ENCODE measurements at regions not wholly inside any gene's neighbourhood (a gene's known extent, or its start where the extent isn't known, plus 50 kb on each side); places are given as distances from the start of the nearest gene placed in this dataset.
A peak's percentile ranks its signal among the peaks of the same experiment; 100 is the strongest.

GRCh38 chr2:121902616-121903015 lies 147.2 kb downstream of the TSN start:
- in situ Hi-C loops (cut with MboI): no loop called here
- peak overlapping the region; percentile 91 for H2AFZ ChIP-seq
- H3K27ac ChIP-seq: peak overlapping the region; percentile 70
- H3K9ac ChIP-seq: peak overlapping the region; percentile 83
- H3K4me2 ChIP-seq (ENCODE audit: unreplicated experiment): peak overlapping the region; percentile 74
- H3K4me3 ChIP-seq: peak overlapping the region; percentile 73
- H3F3A ChIP-seq (ENCODE audit: insufficient read depth): peaks cover 14% of the 10 kb centered on the region; the same call in 1 of the 2 replicates
- TF ChIP-seq EZH2phosphoT487 (IDR thresholded peaks at IDR 0.05; ENCODE audit: insufficient read depth, low read depth) (no peak), EZH2 (IDR thresholded peaks at IDR 0.05; ENCODE audit: insufficient read depth, poor library complexity, severe bottlenecking) (no peak)
- peaks cover 20% of the 10 kb centered on the region for H3K4me1 ChIP-seq (ENCODE audit: insufficient read depth)
- no peaks in the 10 kb centered on the region for H3K9me2 ChIP-seq (ENCODE audit: insufficient read depth)
- H3K36me3 ChIP-seq (ENCODE audit: low read depth): no peaks in the 10 kb centered on the region
- WGBS, 2 experiments (ENCODE audit: low coverage in 1 of 2, low lambda C conversion rate in 2 of 2, missing lambda C conversion rate in 2 of 2): 16 to 23% methylated on average over 13 of the region's 13 CpGs
- peaks cover 14% of the 10 kb centered on the region; the same call in 1 of the 2 replicates for H3K79me2 ChIP-seq (ENCODE audit: insufficient read depth)
- no peaks in the 10 kb centered on the region for H3K9me3 ChIP-seq (ENCODE audit: low read depth)
- no peak for DNase-seq
- no peaks in the 10 kb centered on the region for H3K27me3 ChIP-seq (replicated peaks; ENCODE audit: insufficient read depth)
- no peaks in the 10 kb centered on the region for H4K20me1 ChIP-seq (ENCODE audit: insufficient read depth)

- Histone ChIP-seq H3K4me2 (ENCODE audit: unreplicated experiment) (peak overlapping the region; percentile 74), H3K9me2 (ENCODE audit: insufficient read depth) (no peaks in the 10 kb centered on the region), H3K9me3 (ENCODE audit: low read depth) (no peaks in the 10 kb centered on the region), H3K4me1 (ENCODE audit: insufficient read depth) (peaks cover 17% of the 10 kb centered on the region), H2AFZ (peak overlapping the region; percentile 91), H3K4me3 (peak overlapping the region; percentile 73), H3K36me3 (ENCODE audit: low read depth) (no peaks in the 10 kb centered on the region), H3K9ac (peak overlapping the region; percentile 83), H3K79me2 (ENCODE audit: insufficient read depth) (peaks cover 14% of the 10 kb centered on the region; the same call in 1 of the 2 replicates), H3K27ac (peak overlapping the region; percentile 70), H4K20me1 (ENCODE audit: insufficient read depth) (no peaks in the 10 kb centered on the region), H3K27me3 (replicated peaks; ENCODE audit: insufficient read depth) (no peaks in the 10 kb centered on the region), H3F3A (ENCODE audit: insufficient read depth) (peaks cover 11% of the 10 kb centered on the region; the same call in 1 of the 2 replicates)
- TF ChIP-seq EZH2phosphoT487 (IDR thresholded peaks at IDR 0.05; ENCODE audit: insufficient read depth, low read depth): no peak
- TF ChIP-seq EZH2 (IDR thresholded peaks at IDR 0.05; ENCODE audit: insufficient read depth, poor library complexity, severe bottlenecking): no peak
- peak; percentile 64 for DNase-seq
- in situ Hi-C loops (cut with MboI): no loop called here
- 8 to 12% methylated on average over 14 of the region's 14 CpGs for WGBS, 2 experiments (ENCODE audit: low coverage in 1 of 2, low lambda C conversion rate in 2 of 2, missing lambda C conversion rate in 2 of 2)
Measured at GRCh38 chr2:121903037-121903689, 147.7 kb downstream of the TSN start.

GRCh38 chr2:121904656-121905055 lies 149.2 kb downstream of the TSN start:
- DNase-seq: no peak
- H3K79me2 ChIP-seq (ENCODE audit: insufficient read depth): peaks cover 14% of the 10 kb centered on the region; the same call in 1 of the 2 replicates
- in situ Hi-C loops (cut with MboI): no loop called here
- 0 out of 2 replicates have a peak, but pooled peaks cover 4% of the 10 kb centered on the region for H3F3A ChIP-seq (ENCODE audit: insufficient read depth)
- no peak overlapping the region for H3K27ac ChIP-seq
- H3K4me3 ChIP-seq: no peak overlapping the region
- H3K27me3 ChIP-seq (replicated peaks; ENCODE audit: insufficient read depth): no peaks in the 10 kb centered on the region
- H4K20me1 ChIP-seq (ENCODE audit: insufficient read depth): no peaks in the 10 kb centered on the region
- no peak overlapping the region for H3K9ac ChIP-seq
- H3K36me3 ChIP-seq (ENCODE audit: low read depth): no peaks in the 10 kb centered on the region
- H3K9me3 ChIP-seq (ENCODE audit: low read depth): no peaks in the 10 kb centered on the region
- no peaks in the 10 kb centered on the region for H3K9me2 ChIP-seq (ENCODE audit: insufficient read depth)
- H3K4me1 ChIP-seq (ENCODE audit: insufficient read depth): 0 out of 2 replicates have a peak, but pooled peaks cover 4% of the 10 kb centered on the region
- TF ChIP-seq EZH2 (IDR thresholded peaks at IDR 0.05; ENCODE audit: insufficient read depth, poor library complexity, severe bottlenecking) (no peak), EZH2phosphoT487 (IDR thresholded peaks at IDR 0.05; ENCODE audit: insufficient read depth, low read depth) (no peak)
- 95 to 100% methylated on average over 2 of the region's 2 CpGs for WGBS, 2 experiments (ENCODE audit: low coverage in 1 of 2, low lambda C conversion rate in 2 of 2, missing lambda C conversion rate in 2 of 2)
- no peak overlapping the region for H3K4me2 ChIP-seq (ENCODE audit: unreplicated experiment)
- H2AFZ ChIP-seq: no peak overlapping the region

GRCh38 chr2:121905201-121905600 lies 149.8 kb downstream of the TSN start:
- DNase-seq: no peak
- no peaks in the 10 kb centered on the region for H3K27me3 ChIP-seq (replicated peaks; ENCODE audit: insufficient read depth)
- no peaks in the 10 kb centered on the region for H3K9me3 ChIP-seq (ENCODE audit: low read depth)
- peaks cover 14% of the 10 kb centered on the region; the same call in 1 of the 2 replicates for H3K79me2 ChIP-seq (ENCODE audit: insufficient read depth)
- H3K36me3 ChIP-seq (ENCODE audit: low read depth): no peaks in the 10 kb centered on the region
- H4K20me1 ChIP-seq (ENCODE audit: insufficient read depth): no peaks in the 10 kb centered on the region
- no peak overlapping the region for H3K9ac ChIP-seq
- 79 to 85% methylated on average over 7 of the region's 7 CpGs for WGBS, 2 experiments (ENCODE audit: low coverage in 1 of 2, low lambda C conversion rate in 2 of 2, missing lambda C conversion rate in 2 of 2)
- H3K4me1 ChIP-seq (ENCODE audit: insufficient read depth): 0 out of 2 replicates have a peak, but pooled peaks cover 8% of the 10 kb centered on the region
- TF ChIP-seq EZH2 (IDR thresholded peaks at IDR 0.05; ENCODE audit: insufficient read depth, poor library complexity, severe bottlenecking) (no peak), EZH2phosphoT487 (IDR thresholded peaks at IDR 0.05; ENCODE audit: insufficient read depth, low read depth) (no peak)
- H3K9me2 ChIP-seq (ENCODE audit: insufficient read depth): no peaks in the 10 kb centered on the region
- H3K27ac ChIP-seq: no peak overlapping the region
- no peak overlapping the region for H2AFZ ChIP-seq
- in situ Hi-C loops (cut with MboI): no loop called here
- no peak overlapping the region for H3K4me3 ChIP-seq
- H3F3A ChIP-seq (ENCODE audit: insufficient read depth): 0 out of 2 replicates have a peak, but pooled peaks cover 9% of the 10 kb centered on the region
- H3K4me2 ChIP-seq (ENCODE audit: unreplicated experiment): no peak overlapping the region
